HepG2 (cell line): ENCODE measurements at regions not wholly inside any gene's neighbourhood (a gene's known extent, or its start where the extent isn't known, plus 50 kb on each side); places are given as distances from the start of the nearest gene placed in this dataset.

Source experiments
- ATAC-seq: fragments of 200-7000 bp; cut with Tn5 transposase; 3 replicates; pipeline ENCODE4 v1.9.1; 2020; ENCODE audit warnings: mild to moderate bottlenecking, moderate library complexity
- BruUV-seq: library from RNA; stranded (reverse); fragments of 400-500 nt; replicated peaks from 2 replicates; lab custom pipeline; 2021; lab: Mats Ljungman, UMichigan
- CTCF ChIA-PET: fragments of 300-600 bp; formaldehyde crosslinking; extraction: SDS; loops from one replicate; lab custom pipeline; 2021; ENCODE audit warnings: low total read pairs, inconsistent platforms, low intra/inter-chr PET ratio; lab: Yijun Ruan, JAX
- POLR2A ChIA-PET: fragments of 350-600 bp; sonication (Branson Sonifier 250); formaldehyde crosslinking; loops from one replicate; lab custom pipeline; 2020; ENCODE audit warnings: antibody characterized with exemption, inconsistent platforms; lab: Yijun Ruan, JAX
- DNase-seq: peaks from one replicate; pipeline ENCODE4 v3.0.0-alpha.2; 2015; ENCODE audit warnings: low spot score
- FAIRE-seq: peaks from 3 replicates; lab custom pipeline; 2011; peaks lifted over from hg19 to GRCh38; lab: Jason Lieb, UNC
- H2AFZ ChIP-seq: one replicate; pipeline ENCODE4 v1.6.1; 2011; ENCODE audit warnings: low read length, inconsistent platforms
- H3K27ac ChIP-seq: fragments of 300-600 bp; 3 replicates; pipeline ENCODE4 v1.8.0; 2011; ENCODE audit warnings: mixed run types, mild to moderate bottlenecking, mixed read lengths, low read length, inconsistent platforms; ENCODE audit not compliant: insufficient read depth; ENCODE audit errors: extremely low read length
- H3K27me3 ChIP-seq, 2 experiments: fragments of 200-600 bp in 1 of 2; 2 replicates in 1 of 2; 3 replicates in 1 of 2; pipeline versions ENCODE4 v1.6.0 to v1.8.0; 2011; ENCODE audit warnings: low read length in 2 of 2, mild to moderate bottlenecking in 2 of 2, moderate library complexity in 2 of 2, inconsistent platforms in 1 of 2; ENCODE audit not compliant: insufficient read depth in 2 of 2, control insufficient read depth in 1 of 2
- H3K36me3 ChIP-seq, 2 experiments: fragments of 200-600 bp in 1 of 2; replicated peaks in 1 of 2; 2 replicates in 1 of 2; 3 replicates in 1 of 2; pipeline versions ENCODE4 v1.5.1 to v1.8.0; 2011; ENCODE audit warnings: low read length in 2 of 2, inconsistent platforms in 1 of 2; ENCODE audit not compliant: insufficient read depth in 2 of 2, control insufficient read depth in 1 of 2
- H3K4me1 ChIP-seq: 2 replicates; pipeline ENCODE4 v1.5.1; 2012; ENCODE audit warnings: low read length, inconsistent platforms; ENCODE audit not compliant: insufficient read depth
- H3K4me2 ChIP-seq: 2 replicates; pipeline ENCODE4 v1.6.0; 2011; ENCODE audit warnings: low read depth, low read length, inconsistent platforms
- H3K4me3 ChIP-seq, 3 experiments: fragments of 200-600 bp in 1 of 3; sonication (generic), shearing (Covaris generic) in 1 of 3; replicated peaks in 1 of 3; 2 replicates each; pipeline ENCODE4 v1.5.1; 2011 to 2016; ENCODE audit warnings: low read length in 3 of 3, inconsistent platforms in 2 of 3, low read depth in 2 of 3, mild to moderate bottlenecking in 2 of 3, control low read depth in 1 of 3, mixed read lengths in 1 of 3; ENCODE audit not compliant: insufficient read depth in 1 of 3
- H3K79me2 ChIP-seq: one replicate; pipeline ENCODE4 v1.6.1; 2011; ENCODE audit warnings: low read length, inconsistent platforms; ENCODE audit not compliant: insufficient read depth
- H3K9ac ChIP-seq: 2 replicates; pipeline ENCODE4 v1.6.0; 2011; ENCODE audit warnings: mild to moderate bottlenecking, low read depth, low read length, inconsistent platforms; ENCODE audit not compliant: insufficient read depth
- H3K9me3 ChIP-seq: 2 replicates; pipeline ENCODE4 v1.5.1; 2012; ENCODE audit warnings: mild to moderate bottlenecking, low read length
- H4K20me1 ChIP-seq: 2 replicates; pipeline ENCODE4 v1.6.0; 2011; ENCODE audit warnings: inconsistent platforms, mild to moderate bottlenecking, low read length, moderate library complexity; ENCODE audit not compliant: insufficient read depth
- HOXD1 ChIP-seq: sonication (generic); formaldehyde crosslinking; IDR thresholded peaks from 2 replicates; pipeline ENCODE4 v1.5.0; 2020; ENCODE audit warnings: missing genetic modification reagents
- RBAK ChIP-seq: sonication (generic); formaldehyde crosslinking; IDR thresholded peaks from 2 replicates; pipeline ENCODE4 v1.5.1; 2020; ENCODE audit warnings: mild to moderate bottlenecking, missing genetic modification reagents
- ZKSCAN5 ChIP-seq: sonication (generic); formaldehyde crosslinking; IDR thresholded peaks from 2 replicates; pipeline ENCODE4 v1.5.1; 2020; ENCODE audit warnings: mild to moderate bottlenecking, missing genetic modification reagents
- ZNF761 ChIP-seq: sonication (generic); formaldehyde crosslinking; conservative IDR thresholded peaks from 2 replicates; pipeline ENCODE4 v1.4.0; 2020; ENCODE audit warnings: mild to moderate bottlenecking, missing genetic modification reagents
- WGBS: methylation state at CpG from one replicate; pipeline ENCODE4 v1.1.6; 2017; ENCODE audit warnings: low lambda C conversion rate; 5-methylcytosine and 5-hydroxymethylcytosine counted together
- in situ Hi-C: cut with HindIII; loops from 2 replicates; pipeline ENCODE4 v1.10.0; 2017; ENCODE audit warnings: low pct_unique_long_range_greater_than_20kb; ENCODE audit not compliant: extremely low pct_ligation_motif_present
- intact Hi-C: fragments of 100-400 bp; cut with micrococcal nuclease; formaldehyde crosslinking; loops from one replicate; pipeline ENCODE4 v1.10.0; 2022; ENCODE audit not compliant: unreplicated experiment
- TF ChIP-seq, protein P1 (sequence below): sonication (generic); formaldehyde crosslinking; IDR thresholded peaks from 2 replicates; pipeline ENCODE4 v1.5.1; 2020; ENCODE audit warnings: mild to moderate bottlenecking, missing genetic modification reagents, moderate library complexity

DNA sequence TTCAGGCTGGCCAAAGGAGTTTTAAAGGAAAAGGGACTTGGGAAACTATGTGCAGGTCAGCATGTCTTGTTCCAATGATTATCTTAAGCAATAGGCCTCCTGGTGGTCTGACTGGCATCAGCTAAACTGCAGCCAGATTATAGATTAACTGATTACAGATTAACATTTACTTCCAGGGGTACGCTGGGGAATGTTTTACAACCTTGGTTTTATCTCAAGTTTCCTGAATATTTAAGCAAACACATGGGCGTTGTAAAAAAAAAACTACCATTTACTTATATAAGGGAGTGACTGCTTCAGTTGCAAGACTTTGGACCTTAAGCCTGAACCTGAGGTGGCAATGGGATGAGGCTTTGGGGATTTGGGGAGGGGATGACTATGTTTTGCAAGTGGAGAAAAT is 600.6 kb upstream of the B3GALT2 start:
- Histone ChIP-seq H4K20me1 (no peaks in the 10 kb centered on the region), H3K9me3 (no peaks in the 10 kb centered on the region), H3K79me2 (no peaks in the 10 kb centered on the region), H3K27ac (no peak overlapping the region), H3K36me3 (no peaks in the 10 kb centered on the region), H3K27me3 (no peaks in the 10 kb centered on the region), H3K4me2 (no peak overlapping the region), H3K9ac (no peak overlapping the region), H2AFZ (no peak overlapping the region), H3K4me3 (no peak overlapping the region), H3K4me1 (no peaks in the 10 kb centered on the region)
- BruUV-seq, result no TSS peak
- intact Hi-C loops, result no loop called here
- WGBS, result 3% methylated on average over 2 of the region's 2 CpGs
- ATAC-seq (no peak), DNase-seq (no peak), FAIRE-seq (no peak)
- POLR2A ChIA-PET, result no interaction called here
- in situ Hi-C loops, result no loop called here
- TF ChIP-seq RBAK (CRISPR knock-in tag), result no peak
- TF ChIP-seq HOXD1 (CRISPR knock-in tag), result no peak
- TF ChIP-seq ZNF761 (CRISPR knock-in tag), result no peak
- TF ChIP-seq, protein P1, sequence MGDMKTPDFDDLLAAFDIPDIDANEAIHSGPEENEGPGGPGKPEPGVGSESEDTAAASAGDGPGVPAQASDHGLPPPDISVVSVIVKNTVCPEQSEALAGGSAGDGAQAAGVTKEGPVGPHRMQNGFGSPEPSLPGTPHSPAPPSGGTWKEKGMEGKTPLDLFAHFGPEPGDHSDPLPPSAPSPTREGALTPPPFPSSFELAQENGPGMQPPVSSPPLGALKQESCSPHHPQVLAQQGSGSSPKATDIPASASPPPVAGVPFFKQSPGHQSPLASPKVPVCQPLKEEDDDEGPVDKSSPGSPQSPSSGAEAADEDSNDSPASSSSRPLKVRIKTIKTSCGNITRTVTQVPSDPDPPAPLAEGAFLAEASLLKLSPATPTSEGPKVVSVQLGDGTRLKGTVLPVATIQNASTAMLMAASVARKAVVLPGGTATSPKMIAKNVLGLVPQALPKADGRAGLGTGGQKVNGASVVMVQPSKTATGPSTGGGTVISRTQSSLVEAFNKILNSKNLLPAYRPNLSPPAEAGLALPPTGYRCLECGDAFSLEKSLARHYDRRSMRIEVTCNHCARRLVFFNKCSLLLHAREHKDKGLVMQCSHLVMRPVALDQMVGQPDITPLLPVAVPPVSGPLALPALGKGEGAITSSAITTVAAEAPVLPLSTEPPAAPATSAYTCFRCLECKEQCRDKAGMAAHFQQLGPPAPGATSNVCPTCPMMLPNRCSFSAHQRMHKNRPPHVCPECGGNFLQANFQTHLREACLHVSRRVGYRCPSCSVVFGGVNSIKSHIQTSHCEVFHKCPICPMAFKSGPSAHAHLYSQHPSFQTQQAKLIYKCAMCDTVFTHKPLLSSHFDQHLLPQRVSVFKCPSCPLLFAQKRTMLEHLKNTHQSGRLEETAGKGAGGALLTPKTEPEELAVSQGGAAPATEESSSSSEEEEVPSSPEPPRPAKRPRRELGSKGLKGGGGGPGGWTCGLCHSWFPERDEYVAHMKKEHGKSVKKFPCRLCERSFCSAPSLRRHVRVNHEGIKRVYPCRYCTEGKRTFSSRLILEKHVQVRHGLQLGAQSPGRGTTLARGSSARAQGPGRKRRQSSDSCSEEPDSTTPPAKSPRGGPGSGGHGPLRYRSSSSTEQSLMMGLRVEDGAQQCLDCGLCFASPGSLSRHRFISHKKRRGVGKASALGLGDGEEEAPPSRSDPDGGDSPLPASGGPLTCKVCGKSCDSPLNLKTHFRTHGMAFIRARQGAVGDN, result no peak
- TF ChIP-seq ZKSCAN5 (CRISPR knock-in tag), result no peak
- CTCF ChIA-PET, result no interaction called here
